ENCODE measurements at regions not wholly inside any gene's neighbourhood (a gene's known extent, or its start where the extent isn't known, plus 50 kb on each side); places are given as distances from the start of the nearest gene placed in this dataset.

GRCh38 chr21:21929789-21930188 is 931.6 kb downstream of the NCAM2 start:
- BruUV-seq (replicated peaks), result no TSS peak
- H3K27me3 Mint-ChIP-seq (ENCODE audit: insufficient read depth, unreplicated experiment), result no peaks in the 10 kb centered on the region
- CTCF ChIA-PET, result no interaction called here
- H3K27ac Mint-ChIP-seq (ENCODE audit: low read depth, unreplicated experiment), result no peak overlapping the region
- H3K4me1 Mint-ChIP-seq (ENCODE audit: insufficient read depth, unreplicated experiment), result no peaks in the 10 kb centered on the region
- POLR2A ChIA-PET, result no interaction called here
- no peak for TF ChIP-seq CTCF (IDR thresholded peaks at IDR 0.05; ENCODE audit: unreplicated experiment)
- H3K36me3 Mint-ChIP-seq (ENCODE audit: insufficient read depth, unreplicated experiment), result no peaks in the 10 kb centered on the region
- intact Hi-C loops (cut with micrococcal nuclease), result loop anchor here (10.0 kb wide), 1 partner anchor 865 kb away; no protein-coding TSS in a partner anchor
- peaks cover 7% of the 10 kb centered on the region for H3K9me3 Mint-ChIP-seq (ENCODE audit: unreplicated experiment)
- DNase-seq (ENCODE audit: unreplicated experiment), result no peak
- H3K4me3 Mint-ChIP-seq (ENCODE audit: unreplicated experiment), result no peak overlapping the region

GRCh38 chr21:21952566-21952965 is 954.4 kb downstream of the NCAM2 start:
- no TSS peak for BruUV-seq (replicated peaks)
- peaks cover 25% of the 10 kb centered on the region for H3K9me3 Mint-ChIP-seq (ENCODE audit: unreplicated experiment)
- ChIA-PET CTCF (no interaction called here), POLR2A (no interaction called here)
- no peaks in the 10 kb centered on the region for H3K27me3 Mint-ChIP-seq (ENCODE audit: insufficient read depth, unreplicated experiment)
- H3K36me3 Mint-ChIP-seq (ENCODE audit: insufficient read depth, unreplicated experiment), result no peaks in the 10 kb centered on the region
- no peak overlapping the region for H3K4me3 Mint-ChIP-seq (ENCODE audit: unreplicated experiment)
- DNase-seq (ENCODE audit: unreplicated experiment), result no peak
- no peak for TF ChIP-seq CTCF (IDR thresholded peaks at IDR 0.05; ENCODE audit: unreplicated experiment)
- H3K27ac Mint-ChIP-seq (ENCODE audit: low read depth, unreplicated experiment), result no peak overlapping the region
- no peaks in the 10 kb centered on the region for H3K4me1 Mint-ChIP-seq (ENCODE audit: insufficient read depth, unreplicated experiment)
- intact Hi-C loops (cut with micrococcal nuclease), result no loop called here

- Mint-ChIP-seq H3K36me3 (ENCODE audit: insufficient read depth, unreplicated experiment) (no peaks in the 10 kb centered on the region), H3K27me3 (ENCODE audit: insufficient read depth, unreplicated experiment) (no peaks in the 10 kb centered on the region), H3K9me3 (ENCODE audit: unreplicated experiment) (peaks cover 13% of the 10 kb centered on the region), H3K4me1 (ENCODE audit: insufficient read depth, unreplicated experiment) (no peaks in the 10 kb centered on the region), H3K27ac (ENCODE audit: low read depth, unreplicated experiment) (no peak overlapping the region), H3K4me3 (ENCODE audit: unreplicated experiment) (no peak overlapping the region)
- POLR2A ChIA-PET, result no interaction called here
- TF ChIP-seq CTCF (IDR thresholded peaks at IDR 0.05; ENCODE audit: unreplicated experiment), result no peak
- CTCF ChIA-PET, result interaction anchor here (0.6 kb wide), 1 partner anchor 484 kb away, joined by 3 read pairs; no protein-coding TSS in a partner anchor
- BruUV-seq (replicated peaks), result no TSS peak
- no peak for DNase-seq (ENCODE audit: unreplicated experiment)
- intact Hi-C loops (cut with micrococcal nuclease), result no loop called here
Measured at GRCh38 chr21:21955204-21955603, 957.0 kb downstream of the NCAM2 start.

- TF ChIP-seq CTCF (IDR thresholded peaks at IDR 0.05; ENCODE audit: unreplicated experiment), result no peak
- no peak for DNase-seq (ENCODE audit: unreplicated experiment)
- H3K4me3 Mint-ChIP-seq (ENCODE audit: unreplicated experiment), result no peak overlapping the region
- POLR2A ChIA-PET, result no interaction called here
- CTCF ChIA-PET, result no interaction called here
- BruUV-seq (replicated peaks), result no TSS peak
- H3K36me3 Mint-ChIP-seq (ENCODE audit: insufficient read depth, unreplicated experiment), result no peaks in the 10 kb centered on the region
- intact Hi-C loops (cut with micrococcal nuclease), result no loop called here
- peaks cover 7% of the 10 kb centered on the region for H3K9me3 Mint-ChIP-seq (ENCODE audit: unreplicated experiment)
- no peaks in the 10 kb centered on the region for H3K27me3 Mint-ChIP-seq (ENCODE audit: insufficient read depth, unreplicated experiment)
- H3K27ac Mint-ChIP-seq (ENCODE audit: low read depth, unreplicated experiment), result no peak overlapping the region
- H3K4me1 Mint-ChIP-seq (ENCODE audit: insufficient read depth, unreplicated experiment), result no peaks in the 10 kb centered on the region
Measured at GRCh38 chr21:21957490-21957889, 959.3 kb downstream of the NCAM2 start.
